ENCODE measurements at regions not wholly inside any gene's neighbourhood (a gene's known extent, or its start where the extent isn't known, plus 50 kb on each side); places are given as distances from the start of the nearest gene placed in this dataset.

DNA sequence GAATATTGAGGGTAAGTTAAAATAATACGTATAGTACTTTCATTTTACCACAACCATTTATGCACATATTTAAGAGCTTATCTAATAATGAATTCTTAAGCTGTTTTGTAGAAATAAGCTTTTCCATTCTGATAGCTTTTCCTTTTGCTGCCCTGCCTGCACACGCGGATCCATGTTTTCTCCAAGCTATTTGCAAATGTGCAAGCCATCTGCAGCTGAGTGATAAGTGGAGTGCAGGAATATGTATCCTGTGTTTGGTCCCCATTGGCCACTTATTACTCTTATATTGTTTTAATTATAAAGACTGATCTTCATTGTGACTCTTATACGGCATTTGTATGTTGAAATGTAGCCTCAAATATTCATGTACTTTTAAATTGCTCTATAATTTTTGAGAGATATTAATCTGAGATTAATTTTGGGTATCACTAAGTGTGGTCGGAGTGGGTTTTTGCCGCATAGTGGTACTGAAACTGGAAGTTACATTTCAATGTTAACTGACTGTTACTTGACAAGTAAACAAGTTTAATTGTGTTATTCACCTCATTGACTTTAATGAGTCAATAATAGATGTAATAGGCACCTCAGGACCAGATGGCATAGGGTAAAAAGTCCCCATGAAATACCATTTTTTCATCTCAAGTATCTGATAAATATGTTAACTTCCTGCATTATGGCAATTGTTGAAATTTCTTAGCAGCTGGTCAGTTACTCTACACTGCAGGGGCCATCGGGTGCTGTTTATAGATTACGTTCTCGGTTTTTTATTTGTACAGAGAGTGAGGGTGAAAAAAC lies 1567.4 kb downstream of the EFNB2 start:
- Histone ChIP-seq H3K4me2 (ENCODE audit: insufficient read depth, low read length) (no peak overlapping the region), H3K36me3 (ENCODE audit: insufficient read depth, low read length) (no peaks in the 10 kb centered on the region), H3K27me3 (ENCODE audit: insufficient read depth, low read length) (no peaks in the 10 kb centered on the region), H3K79me2 (ENCODE audit: insufficient read depth, low read length) (no peaks in the 10 kb centered on the region), H3K4me1 (ENCODE audit: insufficient read depth, low read length) (no peaks in the 10 kb centered on the region), H3K9me3 (ENCODE audit: low read depth, low read length) (no peaks in the 10 kb centered on the region), H3K4me3 (ENCODE audit: insufficient read depth, low read length) (no peak overlapping the region), H4K20me1 (ENCODE audit: insufficient read depth, low read length) (no peaks in the 10 kb centered on the region), H3K27ac (ENCODE audit: low read depth, low read length) (no peak overlapping the region), H2AFZ (ENCODE audit: low read length) (no peak overlapping the region)
- TF ChIP-seq, protein P1, sequence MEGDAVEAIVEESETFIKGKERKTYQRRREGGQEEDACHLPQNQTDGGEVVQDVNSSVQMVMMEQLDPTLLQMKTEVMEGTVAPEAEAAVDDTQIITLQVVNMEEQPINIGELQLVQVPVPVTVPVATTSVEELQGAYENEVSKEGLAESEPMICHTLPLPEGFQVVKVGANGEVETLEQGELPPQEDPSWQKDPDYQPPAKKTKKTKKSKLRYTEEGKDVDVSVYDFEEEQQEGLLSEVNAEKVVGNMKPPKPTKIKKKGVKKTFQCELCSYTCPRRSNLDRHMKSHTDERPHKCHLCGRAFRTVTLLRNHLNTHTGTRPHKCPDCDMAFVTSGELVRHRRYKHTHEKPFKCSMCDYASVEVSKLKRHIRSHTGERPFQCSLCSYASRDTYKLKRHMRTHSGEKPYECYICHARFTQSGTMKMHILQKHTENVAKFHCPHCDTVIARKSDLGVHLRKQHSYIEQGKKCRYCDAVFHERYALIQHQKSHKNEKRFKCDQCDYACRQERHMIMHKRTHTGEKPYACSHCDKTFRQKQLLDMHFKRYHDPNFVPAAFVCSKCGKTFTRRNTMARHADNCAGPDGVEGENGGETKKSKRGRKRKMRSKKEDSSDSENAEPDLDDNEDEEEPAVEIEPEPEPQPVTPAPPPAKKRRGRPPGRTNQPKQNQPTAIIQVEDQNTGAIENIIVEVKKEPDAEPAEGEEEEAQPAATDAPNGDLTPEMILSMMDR (IDR thresholded peaks at IDR 0.05; ENCODE audit: extremely low read depth, low read depth, low read length) = no peak
- no peak for DNase-seq (ENCODE audit: insufficient read length, low spot score, missing footprints)

DNA sequence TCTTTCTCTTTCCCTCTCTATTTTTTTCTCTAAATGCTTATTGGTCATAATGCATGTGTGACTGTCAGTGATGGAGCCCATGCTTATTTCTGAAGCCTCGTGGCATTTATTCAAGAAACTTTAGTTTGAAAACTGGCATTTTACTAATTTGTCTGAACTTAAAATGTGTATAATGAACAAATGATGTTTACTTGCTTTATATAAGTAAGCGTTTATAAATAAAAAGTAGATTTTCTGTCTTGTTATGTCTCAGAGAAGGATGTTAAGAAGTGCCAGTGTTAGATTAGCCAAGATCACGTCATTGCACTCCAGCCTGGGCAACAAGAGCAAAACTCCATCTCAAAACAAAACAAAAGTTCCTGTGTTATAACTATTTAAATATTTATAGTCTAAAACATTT lies 1568.1 kb downstream of the EFNB2 start:
- no peak for DNase-seq (ENCODE audit: insufficient read length, low spot score, missing footprints)
- no peak overlapping the region for H3K4me2 ChIP-seq (ENCODE audit: insufficient read depth, low read length)
- no peaks in the 10 kb centered on the region for H3K36me3 ChIP-seq (ENCODE audit: insufficient read depth, low read length)
- no peaks in the 10 kb centered on the region for H3K9me3 ChIP-seq (ENCODE audit: low read depth, low read length)
- no peaks in the 10 kb centered on the region for H4K20me1 ChIP-seq (ENCODE audit: insufficient read depth, low read length)
- no peak overlapping the region for H3K27ac ChIP-seq (ENCODE audit: low read depth, low read length)
- TF ChIP-seq, protein P1 (IDR thresholded peaks at IDR 0.05; ENCODE audit: extremely low read depth, low read depth, low read length) = no peak
- no peaks in the 10 kb centered on the region for H3K27me3 ChIP-seq (ENCODE audit: insufficient read depth, low read length)
- no peaks in the 10 kb centered on the region for H3K4me1 ChIP-seq (ENCODE audit: insufficient read depth, low read length)
- H3K4me3 ChIP-seq (ENCODE audit: insufficient read depth, low read length) = no peak overlapping the region
- no peak overlapping the region for H2AFZ ChIP-seq (ENCODE audit: low read length)
- H3K79me2 ChIP-seq (ENCODE audit: insufficient read depth, low read length) = no peaks in the 10 kb centered on the region

DNA sequence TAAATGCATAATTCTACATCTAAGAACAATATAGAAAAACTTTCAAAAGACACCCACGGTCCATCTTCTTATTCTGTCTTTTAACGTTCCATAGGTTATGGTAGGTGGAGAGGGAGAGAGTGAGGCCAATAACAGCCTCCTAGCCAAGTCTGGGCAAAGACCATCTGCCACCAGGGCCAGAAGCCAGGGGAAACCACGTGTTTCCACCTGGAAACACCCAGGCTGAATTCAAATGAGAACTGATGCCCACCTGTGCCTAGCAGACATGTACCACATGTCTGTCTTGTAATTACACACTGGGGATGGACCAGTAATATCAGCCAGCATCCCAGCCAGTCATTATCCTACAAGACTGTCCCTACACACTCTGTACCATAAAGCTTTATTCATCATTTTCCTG lies 1573.1 kb downstream of the EFNB2 start:
- Histone ChIP-seq H3K4me3 (ENCODE audit: insufficient read depth, low read length) (no peak overlapping the region), H3K27me3 (ENCODE audit: insufficient read depth, low read length) (no peaks in the 10 kb centered on the region), H3K79me2 (ENCODE audit: insufficient read depth, low read length) (no peaks in the 10 kb centered on the region), H3K4me2 (ENCODE audit: insufficient read depth, low read length) (no peak overlapping the region), H3K4me1 (ENCODE audit: insufficient read depth, low read length) (no peaks in the 10 kb centered on the region), H3K36me3 (ENCODE audit: insufficient read depth, low read length) (no peaks in the 10 kb centered on the region), H4K20me1 (ENCODE audit: insufficient read depth, low read length) (no peaks in the 10 kb centered on the region), H3K27ac (ENCODE audit: low read depth, low read length) (no peak overlapping the region), H3K9me3 (ENCODE audit: low read depth, low read length) (peaks cover 2% of the 10 kb centered on the region), H2AFZ (ENCODE audit: low read length) (no peak overlapping the region)
- DNase-seq (ENCODE audit: insufficient read length, low spot score, missing footprints) = no peak
- TF ChIP-seq, protein P1 (IDR thresholded peaks at IDR 0.05; ENCODE audit: extremely low read depth, low read depth, low read length) = no peak

DNA sequence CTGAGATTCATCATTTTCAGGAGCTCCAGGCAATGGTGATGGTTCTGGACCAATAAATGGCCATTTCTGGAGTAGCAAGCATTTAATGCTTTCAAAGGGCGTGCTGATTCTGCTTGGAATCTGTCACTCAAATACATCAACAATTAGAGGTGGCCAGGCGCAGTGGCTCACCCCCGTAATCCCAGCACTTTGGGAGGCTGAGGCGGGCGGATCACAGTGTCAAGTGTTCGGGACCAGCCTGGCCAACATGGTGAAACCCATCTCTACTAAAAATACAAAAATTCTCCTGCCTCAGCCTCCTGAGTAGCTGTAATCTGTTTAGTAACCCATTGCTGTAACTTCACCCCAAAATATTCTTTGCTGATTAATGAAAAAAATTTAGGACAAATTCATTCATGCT lies 1574.2 kb downstream of the EFNB2 start:
- no peaks in the 10 kb centered on the region for H4K20me1 ChIP-seq (ENCODE audit: insufficient read depth, low read length)

More for the DNA sequence above, 1574.2 kb downstream of the EFNB2 start:
- no peak overlapping the region for H3K4me3 ChIP-seq (ENCODE audit: insufficient read depth, low read length)
- no peaks in the 10 kb centered on the region for H3K79me2 ChIP-seq (ENCODE audit: insufficient read depth, low read length)
- no peak overlapping the region for H3K27ac ChIP-seq (ENCODE audit: low read depth, low read length)
- DNase-seq (ENCODE audit: insufficient read length, low spot score, missing footprints) = no peak
- no peaks in the 10 kb centered on the region for H3K27me3 ChIP-seq (ENCODE audit: insufficient read depth, low read length)
- H2AFZ ChIP-seq (ENCODE audit: low read length) = no peak overlapping the region
- TF ChIP-seq, protein P1 (IDR thresholded peaks at IDR 0.05; ENCODE audit: extremely low read depth, low read depth, low read length) = no peak
- H3K4me2 ChIP-seq (ENCODE audit: insufficient read depth, low read length) = no peak overlapping the region
- H3K9me3 ChIP-seq (ENCODE audit: low read depth, low read length) = peaks cover 2% of the 10 kb centered on the region
- no peaks in the 10 kb centered on the region for H3K36me3 ChIP-seq (ENCODE audit: insufficient read depth, low read length)
- no peaks in the 10 kb centered on the region for H3K4me1 ChIP-seq (ENCODE audit: insufficient read depth, low read length)

Data from osteoblast (primary cell).